ENCODE measurements at regions not wholly inside any gene's neighbourhood (a gene's known extent, or its start where the extent isn't known, plus 50 kb on each side); places are given as distances from the start of the nearest gene placed in this dataset.
"Not testable (repeated sequence)": the region's sequence is repeated elsewhere in the genome, so short reads cannot be mapped to it uniquely, and the experiment has no call there.

GRCh38 chr12:128007250-128007649 is 259.7 kb upstream of the TMEM132C start:
- WGBS, 10 experiments, result 25 to 100% (median 67%) methylated on average over 1 to 4 of the region's 4 CpGs; no CpG with 5 or more reads in 3 of the 10 experiments
- in situ Hi-C loops (cut with MboI; ENCODE audit: low pct_unique_long_range_greater_than_20kb in 2 of 9, low sequenced_read_pairs in 9 of 9, unreplicated experiment in 9 of 9), result no loop called here
- H3K4me1 ChIP-seq (replicated peaks in 1 of 2), result peaks cover 0 to 6% of the 10 kb centered on the region in 2 donors
- ATAC-seq (replicated peaks in 6 of 8), result no peak
- H3K4me3 ChIP-seq, result no peak overlapping the region
- H3K27ac ChIP-seq, result no peak overlapping the region

GRCh38 chr12:128008341-128008740 is 258.6 kb upstream of the TMEM132C start:
- 0 to 100% (median 76%) methylated on average over 1 to 3 of the region's 3 CpGs; no CpG with 5 or more reads in 2 of the 10 experiments for WGBS, 10 experiments
- Histone ChIP-seq H3K4me1 (replicated peaks in 1 of 2) (peaks cover 0 to 6% of the 10 kb centered on the region in 2 donors), H3K27ac (no peak overlapping the region), H3K4me3 (no peak overlapping the region)
- no peak for ATAC-seq (replicated peaks in 6 of 8)
- in situ Hi-C loops (cut with MboI; ENCODE audit: low pct_unique_long_range_greater_than_20kb in 2 of 9, low sequenced_read_pairs in 9 of 9, unreplicated experiment in 9 of 9), result no loop called here

- H3K4me3 ChIP-seq, result no peak overlapping the region
- H3K27ac ChIP-seq, result no peak overlapping the region
- ATAC-seq (replicated peaks in 6 of 8), result peak in 1 of 8 experiments; percentile 24
- H3K4me1 ChIP-seq (replicated peaks in 1 of 2), result peaks cover 0 to 3% of the 10 kb centered on the region in 2 donors
- in situ Hi-C loops (cut with MboI; ENCODE audit: low pct_unique_long_range_greater_than_20kb in 2 of 9, low sequenced_read_pairs in 9 of 9, unreplicated experiment in 9 of 9), result no loop called here
- WGBS, 10 experiments, result 42 to 100% (median 80%) methylated on average over 1 to 7 of the region's 8 CpGs; no CpG with 5 or more reads in 1 of the 10 experiments
These were observed 257.9 kb upstream of the TMEM132C start for GRCh38 chr12:128009108-128009507.

GRCh38 chr12:128012110-128012509 is 254.9 kb upstream of the TMEM132C start:
- Histone ChIP-seq H3K27ac (no peak overlapping the region), H3K4me3 (no peak overlapping the region), H3K4me1 (replicated peaks in 1 of 2) (no peaks in the 10 kb centered on the region)
- in situ Hi-C loops (cut with MboI; ENCODE audit: low pct_unique_long_range_greater_than_20kb in 2 of 9, low sequenced_read_pairs in 9 of 9, unreplicated experiment in 9 of 9), result no loop called here
- no peak for ATAC-seq (replicated peaks in 6 of 8)

- no peak overlapping the region for H3K27ac ChIP-seq
- H3K4me1 ChIP-seq (replicated peaks in 1 of 2), result no peaks in the 10 kb centered on the region
- H3K4me3 ChIP-seq, result no peak overlapping the region
- in situ Hi-C loops (cut with MboI; ENCODE audit: low pct_unique_long_range_greater_than_20kb in 2 of 9, low sequenced_read_pairs in 9 of 9, unreplicated experiment in 9 of 9), result no loop called here
- no peak for ATAC-seq (replicated peaks in 6 of 8)
- 0 to 100% (median 40%) methylated on average over 1 to 3 of the region's 3 CpGs; no CpG with 5 or more reads in 1 of the 10 experiments for WGBS, 10 experiments
These were observed 251.7 kb upstream of the TMEM132C start for GRCh38 chr12:128015276-128015675.

- 8 to 88% (median 70%) methylated on average over 1 to 10 of the region's 10 CpGs; no CpG with 5 or more reads in 1 of the 10 experiments for WGBS, 10 experiments
- peak in 2 of 8 experiments; percentile 58 to 69 for ATAC-seq (replicated peaks in 6 of 8)
- in situ Hi-C loops (cut with MboI; ENCODE audit: low pct_unique_long_range_greater_than_20kb in 2 of 9, low sequenced_read_pairs in 9 of 9, unreplicated experiment in 9 of 9), result no loop called here
- H3K4me1 ChIP-seq (replicated peaks in 1 of 2), result no peaks in the 10 kb centered on the region
- no peak overlapping the region for H3K27ac ChIP-seq
- H3K4me3 ChIP-seq, result no peak overlapping the region
These were observed 248.9 kb upstream of the TMEM132C start for GRCh38 chr12:128018067-128018466.

GRCh38 chr12:128019996-128020544 is 246.9 kb upstream of the TMEM132C start:
- in situ Hi-C loops (cut with MboI; ENCODE audit: low pct_unique_long_range_greater_than_20kb in 2 of 9, low sequenced_read_pairs in 9 of 9, unreplicated experiment in 9 of 9), result no loop called here
- no peak overlapping the region for H3K4me3 ChIP-seq
- ATAC-seq (replicated peaks in 6 of 8), result no peak
- 8 to 80% (median 49%) methylated on average over 3 to 9 of the region's 9 CpGs; no CpG with 5 or more reads in 3 of the 10 experiments for WGBS, 10 experiments
- H3K27ac ChIP-seq, result no peak overlapping the region
- no peaks in the 10 kb centered on the region for H3K4me1 ChIP-seq (replicated peaks in 1 of 2)

GRCh38 chr12:128021561-128021960 is 245.4 kb upstream of the TMEM132C start:
- no peak overlapping the region for H3K4me3 ChIP-seq
- in situ Hi-C loops (cut with MboI; ENCODE audit: low pct_unique_long_range_greater_than_20kb in 2 of 9, low sequenced_read_pairs in 9 of 9, unreplicated experiment in 9 of 9), result no loop called here
- ATAC-seq (replicated peaks in 6 of 8), result no peak
- no peak overlapping the region for H3K27ac ChIP-seq
- WGBS, 10 experiments, result 0 to 67% (median 40%) methylated on average over 1 to 2 of the region's 2 CpGs; no CpG with 5 or more reads in 2 of the 10 experiments
- peaks cover 0 to 6% of the 10 kb centered on the region in 2 donors for H3K4me1 ChIP-seq (replicated peaks in 1 of 2)

- H3K4me3 ChIP-seq, result no peak overlapping the region
- ATAC-seq (replicated peaks in 6 of 8), result peak; percentile 63 to 99 (median 93)
- H3K27ac ChIP-seq, result no peak overlapping the region
- in situ Hi-C loops (cut with MboI; ENCODE audit: low pct_unique_long_range_greater_than_20kb in 2 of 9, low sequenced_read_pairs in 9 of 9, unreplicated experiment in 9 of 9), result no loop called here
- H3K4me1 ChIP-seq (replicated peaks in 1 of 2), result peaks cover 0 to 6% of the 10 kb centered on the region in 2 donors
- WGBS, 10 experiments, result 3 to 63% (median 37%) methylated on average over 2 to 9 of the region's 9 CpGs
These were observed 241.3 kb upstream of the TMEM132C start for GRCh38 chr12:128025589-128026245.

- in situ Hi-C loops (cut with MboI; ENCODE audit: low pct_unique_long_range_greater_than_20kb in 2 of 9, low sequenced_read_pairs in 9 of 9, unreplicated experiment in 9 of 9), result no loop called here
- H3K4me3 ChIP-seq, result no peak overlapping the region
- H3K27ac ChIP-seq, result no peak overlapping the region
- 16 to 74% (median 46%) methylated on average over 2 to 6 of the region's 6 CpGs; no CpG with 5 or more reads in 1 of the 10 experiments for WGBS, 10 experiments
- no peak for ATAC-seq (replicated peaks in 6 of 8)
- peaks cover 0 to 6% of the 10 kb centered on the region in 2 donors for H3K4me1 ChIP-seq (replicated peaks in 1 of 2)
These were observed 240.0 kb upstream of the TMEM132C start for GRCh38 chr12:128026696-128027574.

GRCh38 chr12:128033473-128033872 is 233.5 kb upstream of the TMEM132C start:
- peak in 2 of 8 experiments; percentile 53 to 90 for ATAC-seq (replicated peaks in 6 of 8)
- Histone ChIP-seq H3K27ac (no peak overlapping the region), H3K4me3 (no peak overlapping the region), H3K4me1 (replicated peaks in 1 of 2) (peaks cover 0 to 2% of the 10 kb centered on the region in 2 donors)
- WGBS, 10 experiments, result 0 to 40% (median 10%) methylated on average over 1 to 2 of the region's 2 CpGs; no CpG with 5 or more reads in 5 of the 10 experiments
- in situ Hi-C loops (cut with MboI; ENCODE audit: low pct_unique_long_range_greater_than_20kb in 2 of 9, low sequenced_read_pairs in 9 of 9, unreplicated experiment in 9 of 9), result no loop called here

- 20 to 100% (median 67%) methylated on average over 1 to 4 of the region's 4 CpGs; no CpG with 5 or more reads in 2 of the 10 experiments for WGBS, 10 experiments
- in situ Hi-C loops (cut with MboI; ENCODE audit: low pct_unique_long_range_greater_than_20kb in 2 of 9, low sequenced_read_pairs in 9 of 9, unreplicated experiment in 9 of 9), result no loop called here
- Histone ChIP-seq H3K4me1 (replicated peaks in 1 of 2) (no peaks in the 10 kb centered on the region), H3K4me3 (no peak overlapping the region), H3K27ac (no peak overlapping the region)
- no peak for ATAC-seq (replicated peaks in 6 of 8)
These were observed 226.0 kb upstream of the TMEM132C start for GRCh38 chr12:128040971-128041370.

- in situ Hi-C loops (cut with MboI; ENCODE audit: low pct_unique_long_range_greater_than_20kb in 2 of 9, low sequenced_read_pairs in 9 of 9, unreplicated experiment in 9 of 9), result not testable (repeated sequence)
- 60 to 100% (median 93%) methylated on average over 1 to 3 of the region's 10 CpGs; no CpG with 5 or more reads in 7 of the 10 experiments for WGBS, 10 experiments
These were observed 224.7 kb upstream of the TMEM132C start for GRCh38 chr12:128042283-128042682.

More at GRCh38 chr12:128042283-128042682, 224.7 kb upstream of the TMEM132C start:
- H3K27ac ChIP-seq; ATAC-seq (replicated peaks in 6 of 8); H3K4me1 ChIP-seq (replicated peaks in 1 of 2); H3K4me3 ChIP-seq: not testable (repeated sequence)

Data from motor neuron (in vitro differentiated cells).